CD14-positive monocyte (primary cell): ENCODE measurements at regions not wholly inside any gene's neighbourhood (a gene's known extent, or its start where the extent isn't known, plus 50 kb on each side); places are given as distances from the start of the nearest gene placed in this dataset.

ENCODE experiments used
- DNase-seq, 3 donors: peaks; one replicate each; pipeline ENCODE4 v3.0.0-alpha.2; 2011 to 2022
- H2AFZ ChIP-seq: 2 replicates; pipeline ENCODE4 v1.6.0; 2012; ENCODE audit warnings: mild to moderate bottlenecking, low read depth, low read length, inconsistent platforms; ENCODE audit not compliant: insufficient read depth, poor library complexity, severe bottlenecking
- H3K27ac ChIP-seq, 2 donors: 1 replicate in 1 of 2; 2 replicates in 1 of 2; pipeline ENCODE4 v1.5.1; 2012 to 2013; ENCODE audit warnings: low read length in 2 of 2, control low read depth in 1 of 2, inconsistent platforms in 1 of 2, low read depth in 1 of 2, mild to moderate bottlenecking in 1 of 2
- H3K27me3 ChIP-seq, 2 donors: one replicate each; pipeline versions ENCODE4 v1.6.0 to v1.6.1; 2011 to 2013; ENCODE audit warnings: low read length in 2 of 2; ENCODE audit not compliant: control insufficient read depth in 2 of 2, insufficient read depth in 2 of 2
- H3K36me3 ChIP-seq, 2 donors: replicated peaks in 1 of 2; 1 replicate in 1 of 2; 2 replicates in 1 of 2; pipeline versions ENCODE4 v1.5.1 to v1.6.1; 2012 to 2013; ENCODE audit warnings: low read length in 2 of 2, control low read depth in 1 of 2, inconsistent platforms in 1 of 2, mild to moderate bottlenecking in 1 of 2; ENCODE audit not compliant: insufficient read depth in 2 of 2, control insufficient read depth in 1 of 2
- H3K4me1 ChIP-seq, 2 donors: 1 replicate in 1 of 2; 2 replicates in 1 of 2; pipeline versions ENCODE4 v1.5.1 to v1.6.1; 2012 to 2013; ENCODE audit warnings: low read length in 2 of 2, control low read depth in 1 of 2, inconsistent platforms in 1 of 2, mild to moderate bottlenecking in 1 of 2, moderate library complexity in 1 of 2; ENCODE audit not compliant: insufficient read depth in 2 of 2, control insufficient read depth in 1 of 2
- H3K4me2 ChIP-seq: replicated peaks from 2 replicates; pipeline ENCODE3; 2012; ENCODE audit warnings: low read length, moderate library complexity, mild to moderate bottlenecking; ENCODE audit not compliant: poor library complexity, severe bottlenecking; ENCODE audit errors: extremely low read depth
- H3K4me3 ChIP-seq, 3 experiments: fragments of 200-600 bp in 1 of 3; sonication (generic) in 1 of 3; replicated peaks in 1 of 3; 1 replicate in 2 of 3; 2 replicates in 1 of 3; pipeline ENCODE4 v1.5.1; 2011 to 2013; ENCODE audit warnings: low read length in 3 of 3, mild to moderate bottlenecking in 3 of 3, control low read depth in 2 of 3, low read depth in 2 of 3, inconsistent platforms in 1 of 3, moderate library complexity in 1 of 3
- H3K79me2 ChIP-seq: 2 replicates; pipeline ENCODE4 v1.6.0; 2012; ENCODE audit warnings: mild to moderate bottlenecking, control low read depth, inconsistent platforms, low read length, moderate library complexity; ENCODE audit not compliant: insufficient read depth
- H3K9ac ChIP-seq: 2 replicates; pipeline ENCODE4 v1.6.0; 2017; ENCODE audit warnings: low read length, mild to moderate bottlenecking; ENCODE audit not compliant: insufficient read depth, poor library complexity, severe bottlenecking
- H3K9me3 ChIP-seq, 2 donors: replicated peaks in 1 of 2; 1 replicate in 1 of 2; 2 replicates in 1 of 2; pipeline versions ENCODE4 v1.5.1 to v1.6.1; 2012 to 2013; ENCODE audit warnings: low read length in 2 of 2, control low read depth in 1 of 2; ENCODE audit not compliant: control insufficient read depth in 1 of 2, insufficient read depth in 1 of 2
- H4K20me1 ChIP-seq: 2 replicates; pipeline ENCODE4 v1.6.0; 2012; ENCODE audit warnings: mild to moderate bottlenecking, low read length, control low read depth, moderate library complexity; ENCODE audit not compliant: insufficient read depth
- H3K27ac Mint-ChIP-seq, 7 donors: one replicate each; pipeline ENCODE4 v1.8.0; 2020; ENCODE audit warnings: mild to moderate bottlenecking in 7 of 7, mixed read lengths in 7 of 7, moderate library complexity in 6 of 7, inconsistent platforms in 2 of 7
- H3K27me3 Mint-ChIP-seq, 3 donors: one replicate each; pipeline ENCODE4 v1.8.0; 2021 to 2022; ENCODE audit warnings: low read depth in 3 of 3, mild to moderate bottlenecking in 3 of 3, mixed read lengths in 3 of 3, moderate library complexity in 3 of 3, inconsistent platforms in 1 of 3
- H3K36me3 Mint-ChIP-seq, 2 donors: one replicate each; pipeline ENCODE4 v1.8.0; 2020; ENCODE audit warnings: mixed read lengths in 2 of 2, inconsistent platforms in 1 of 2, mild to moderate bottlenecking in 1 of 2
- H3K4me1 Mint-ChIP-seq: one replicate; pipeline ENCODE4 v1.8.0; 2020; ENCODE audit warnings: mild to moderate bottlenecking, mixed read lengths
- H3K4me3 Mint-ChIP-seq, 2 donors: one replicate each; pipeline ENCODE4 v1.8.0; 2020; ENCODE audit warnings: mild to moderate bottlenecking in 2 of 2, mixed read lengths in 2 of 2, moderate library complexity in 1 of 2
- H3K9me3 Mint-ChIP-seq, 7 donors: one replicate each; pipeline ENCODE4 v1.8.0; 2020 to 2022; ENCODE audit warnings: mixed read lengths in 7 of 7, mild to moderate bottlenecking in 6 of 7, moderate library complexity in 6 of 7, inconsistent platforms in 2 of 7
- CTCF ChIP-seq: fragments of 200-600 bp; IDR thresholded peaks from one replicate; pipeline ENCODE4 v1.8.0; 2022; ENCODE audit warnings: antibody characterized with exemption, mild to moderate bottlenecking
- WGBS: methylation state at CpG from one replicate; pipeline ENCODE4 v1.1.5; 2013; ENCODE audit warnings: missing lambda C conversion rate; ENCODE audit not compliant: insufficient coverage; 5-methylcytosine and 5-hydroxymethylcytosine counted together
- intact Hi-C, 2 donors: fragments of 100-400 bp; cut with micrococcal nuclease; formaldehyde crosslinking; loops; one replicate each; pipeline versions ENCODE4 v1.15.0 to v1.15.1; 2023

- H3K27me3 Mint-ChIP-seq = peaks cover 0 to 3% (median 0%) of the 10 kb centered on the region in 3 donors
- H3K79me2 ChIP-seq = no peaks in the 10 kb centered on the region
- H3K9me3 ChIP-seq = no peaks in the 10 kb centered on the region
- intact Hi-C loops = no loop called here
- H3K36me3 Mint-ChIP-seq = no peaks in the 10 kb centered on the region
- H3K4me1 Mint-ChIP-seq = peaks cover 4% of the 10 kb centered on the region
- no peak overlapping the region for H3K4me3 Mint-ChIP-seq
- H3K27ac ChIP-seq = no peak overlapping the region
- TF ChIP-seq CTCF = no peak
- H3K36me3 ChIP-seq = no peaks in the 10 kb centered on the region
- no peak overlapping the region for H2AFZ ChIP-seq
- H4K20me1 ChIP-seq = no peaks in the 10 kb centered on the region
- H3K4me2 ChIP-seq = no peak overlapping the region
- H3K27ac Mint-ChIP-seq = no peak overlapping the region
- peak; percentile 3 to 47 (median 24) for DNase-seq
- peaks cover 0 to 5% of the 10 kb centered on the region in 2 donors for H3K4me1 ChIP-seq
- WGBS = no CpG with 5 or more reads among the region's 1 CpG
- no peak overlapping the region for H3K4me3 ChIP-seq
- H3K9me3 Mint-ChIP-seq = peaks cover 3 to 9% (median 7%) of the 10 kb centered on the region in 7 donors
- no peak overlapping the region for H3K9ac ChIP-seq
- H3K27me3 ChIP-seq = no peaks in the 10 kb centered on the region
Observed at GRCh38 chr5:58211441-58211840, 248.4 kb downstream of the PLK2 start.

GRCh38 chr5:58208674-58209073 is 251.2 kb downstream of the PLK2 start:
- H3K79me2 ChIP-seq = no peaks in the 10 kb centered on the region
- no peak overlapping the region for H3K9ac ChIP-seq
- peaks cover 4% of the 10 kb centered on the region for H3K4me1 Mint-ChIP-seq
- no peak overlapping the region for H2AFZ ChIP-seq
- H3K27ac ChIP-seq = no peak overlapping the region
- no peak overlapping the region for H3K4me2 ChIP-seq
- peaks cover 0 to 5% of the 10 kb centered on the region in 2 donors for H3K4me1 ChIP-seq
- no peak for TF ChIP-seq CTCF
- H3K27me3 Mint-ChIP-seq = peaks cover 0 to 3% (median 0%) of the 10 kb centered on the region in 3 donors
- H3K4me3 Mint-ChIP-seq = no peak overlapping the region
- H3K27me3 ChIP-seq = no peaks in the 10 kb centered on the region
- H3K27ac Mint-ChIP-seq = peak overlapping the region in 1 of 7 donors; percentile 61
- 100% methylated on average over 1 of the region's 7 CpGs for WGBS
- no peak overlapping the region for H3K4me3 ChIP-seq
- H3K9me3 ChIP-seq = no peaks in the 10 kb centered on the region
- DNase-seq = no peak
- H4K20me1 ChIP-seq = no peaks in the 10 kb centered on the region
- no peaks in the 10 kb centered on the region for H3K36me3 ChIP-seq
- intact Hi-C loops = no loop called here
- no peaks in the 10 kb centered on the region for H3K36me3 Mint-ChIP-seq
- no peaks in the 10 kb centered on the region for H3K9me3 Mint-ChIP-seq
